Neutrophil (primary cell): ENCODE measurements at regions not wholly inside any gene's neighbourhood (a gene's known extent, or its start where the extent isn't known, plus 50 kb on each side); places are given as distances from the start of the nearest gene placed in this dataset.

Source experiments
- H3K27ac ChIP-seq: fragments of 200-600 bp; sonication (generic); 2 replicates; pipeline ENCODE4 v1.5.1; 2016; ENCODE audit warnings: mild to moderate bottlenecking, moderate library complexity
- H3K27me3 ChIP-seq: fragments of 200-600 bp; sonication (generic); 2 replicates; pipeline ENCODE4 v1.6.0; 2016; ENCODE audit warnings: mild to moderate bottlenecking
- H3K36me3 ChIP-seq: fragments of 200-600 bp; sonication (generic); 2 replicates; pipeline ENCODE4 v1.5.1; 2017
- H3K4me1 ChIP-seq, 2 experiments: fragments of 200-600 bp in 1 of 2; sonication (generic) in 1 of 2; 1 replicate in 1 of 2; 2 replicates in 1 of 2; pipeline versions ENCODE4 v1.5.1 to v1.6.1; 2013 to 2016; ENCODE audit warnings: low read depth in 1 of 2, low read length in 1 of 2, mild to moderate bottlenecking in 1 of 2, moderate library complexity in 1 of 2; ENCODE audit not compliant: control insufficient read depth in 1 of 2, insufficient read depth in 1 of 2
- H3K4me3 ChIP-seq, 2 experiments: fragments of 200-600 bp in 1 of 2; sonication (generic) in 1 of 2; 1 replicate in 1 of 2; 2 replicates in 1 of 2; pipeline ENCODE4 v1.5.1; 2013 to 2016; ENCODE audit warnings: low read depth in 1 of 2, low read length in 1 of 2, mild to moderate bottlenecking in 1 of 2, moderate library complexity in 1 of 2
- H3K9me3 ChIP-seq: fragments of 200-600 bp; sonication (generic); 2 replicates; pipeline ENCODE4 v1.5.1; 2016
- CTCF ChIP-seq: fragments of 200-600 bp; sonication (generic); IDR thresholded peaks from 2 replicates; pipeline ENCODE4 v1.5.1; 2016; ENCODE audit warnings: antibody characterized with exemption

DNA sequence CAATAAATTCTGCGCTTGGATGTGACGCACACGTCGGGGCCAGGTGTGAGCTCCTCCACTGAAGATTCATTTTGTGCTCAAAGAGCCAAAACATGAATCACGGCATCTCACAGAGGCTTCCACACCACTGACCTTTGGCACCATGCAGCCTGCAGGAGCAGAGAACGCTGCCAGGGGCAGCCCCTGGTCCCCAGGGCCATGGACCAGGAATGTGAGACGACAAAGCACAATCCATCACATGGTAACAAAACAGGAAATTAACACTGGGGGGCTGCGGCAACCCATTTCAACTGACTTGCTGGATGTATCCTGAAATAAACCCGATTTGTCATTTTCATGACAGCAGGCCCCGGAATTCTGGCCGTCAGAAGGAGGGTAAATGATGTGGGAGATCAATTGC is 167.5 kb upstream of the IGF1R start:
- Histone ChIP-seq H3K27me3 (peaks cover 14% of the 10 kb centered on the region), H3K36me3 (no peaks in the 10 kb centered on the region), H3K4me1 (no peaks in the 10 kb centered on the region), H3K9me3 (no peaks in the 10 kb centered on the region), H3K27ac (no peak overlapping the region), H3K4me3 (no peak overlapping the region)
- no peak for TF ChIP-seq CTCF

GRCh38 chr15:98483575-98484130 is 164.7 kb upstream of the IGF1R start:
- Histone ChIP-seq H3K9me3 (no peaks in the 10 kb centered on the region), H3K4me3 (no peak overlapping the region), H3K4me1 (no peaks in the 10 kb centered on the region), H3K27me3 (peaks cover 16% of the 10 kb centered on the region), H3K36me3 (no peaks in the 10 kb centered on the region), H3K27ac (no peak overlapping the region)
- TF ChIP-seq CTCF = no peak

GRCh38 chr15:98484914-98485313 is 163.4 kb upstream of the IGF1R start:
- no peaks in the 10 kb centered on the region for H3K36me3 ChIP-seq
- no peak for TF ChIP-seq CTCF
- H3K4me3 ChIP-seq = no peak overlapping the region
- no peaks in the 10 kb centered on the region for H3K4me1 ChIP-seq
- peaks cover 16% of the 10 kb centered on the region for H3K27me3 ChIP-seq
- no peak overlapping the region for H3K27ac ChIP-seq
- no peaks in the 10 kb centered on the region for H3K9me3 ChIP-seq

- Histone ChIP-seq H3K36me3 (no peaks in the 10 kb centered on the region), H3K27me3 (peaks cover 16% of the 10 kb centered on the region), H3K4me3 (no peak overlapping the region), H3K9me3 (no peaks in the 10 kb centered on the region), H3K4me1 (no peaks in the 10 kb centered on the region), H3K27ac (no peak overlapping the region)
- TF ChIP-seq CTCF = no peak
These were observed 162.9 kb upstream of the IGF1R start for GRCh38 chr15:98485451-98485850.

DNA sequence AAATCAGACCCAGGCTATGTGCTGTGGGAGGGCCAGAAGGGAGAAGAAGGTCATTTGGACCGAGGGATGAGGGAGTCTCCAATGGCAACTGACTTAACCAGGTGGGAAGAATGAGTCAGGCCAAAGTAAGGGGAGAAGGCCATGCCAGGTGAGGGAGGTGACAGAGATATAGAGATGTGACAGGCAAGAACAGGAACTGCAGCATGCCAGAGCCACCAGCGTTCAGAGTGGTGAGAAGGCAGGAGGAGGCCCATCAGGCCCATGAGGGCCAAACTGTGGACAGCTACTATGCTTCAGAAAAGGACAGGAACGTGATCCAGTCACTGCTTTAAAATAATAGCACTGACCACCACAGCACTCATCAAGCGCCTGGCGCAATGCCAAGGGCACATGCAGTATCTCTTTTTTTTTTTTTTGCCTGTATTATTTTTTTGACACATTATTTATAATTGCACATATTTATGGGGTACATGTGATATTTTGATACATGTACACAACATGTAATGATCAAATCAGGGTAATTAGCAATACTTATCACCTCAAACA is 154.3 kb upstream of the IGF1R start:
- H3K4me3 ChIP-seq = no peak overlapping the region
- TF ChIP-seq CTCF = no peak
- H3K36me3 ChIP-seq = no peaks in the 10 kb centered on the region
- H3K27ac ChIP-seq = no peak overlapping the region
- H3K27me3 ChIP-seq = no peaks in the 10 kb centered on the region
- H3K4me1 ChIP-seq = no peaks in the 10 kb centered on the region
- no peaks in the 10 kb centered on the region for H3K9me3 ChIP-seq

DNA sequence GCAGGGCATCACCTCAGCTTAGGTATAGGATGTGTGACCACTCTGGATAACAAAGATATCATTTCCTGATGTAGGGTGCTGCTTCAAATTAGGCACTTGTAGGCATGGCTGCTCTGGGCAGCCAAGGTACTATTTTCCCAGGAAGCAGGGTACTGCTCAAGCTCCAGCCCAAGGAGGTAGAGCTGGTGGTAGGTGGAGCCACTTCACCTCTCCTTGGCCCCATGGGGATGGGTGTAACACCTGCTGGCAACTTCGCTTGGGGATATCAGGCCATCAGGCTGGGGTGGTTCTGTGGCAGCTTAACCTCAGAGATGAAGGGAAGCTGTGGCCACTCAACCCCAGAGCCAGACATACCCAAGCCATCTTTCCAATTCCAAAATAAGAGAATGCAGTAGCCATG is 147.1 kb upstream of the IGF1R start:
- no peak overlapping the region for H3K27ac ChIP-seq
- TF ChIP-seq CTCF = no peak
- no peaks in the 10 kb centered on the region for H3K9me3 ChIP-seq
- H3K27me3 ChIP-seq = peaks cover 11% of the 10 kb centered on the region
- H3K4me3 ChIP-seq = no peak overlapping the region
- H3K4me1 ChIP-seq = peaks cover 11 to 12% of the 10 kb centered on the region in 2 experiments
- no peaks in the 10 kb centered on the region for H3K36me3 ChIP-seq
